Natural killer cell (primary cell): ENCODE measurements at regions not wholly inside any gene's neighbourhood (a gene's known extent, or its start where the extent isn't known, plus 50 kb on each side); places are given as distances from the start of the nearest gene placed in this dataset.

Source experiments
- ATAC-seq, 3 donors: fragments of 150-1000 bp in 2 of 3; fragments of 200-7000 bp in 1 of 3; cut with Tn5 transposase; 1 replicate in 1 of 3; 2 replicates in 2 of 3; pipeline ENCODE4 v1.10.0; 2021; ENCODE audit warnings: mild to moderate bottlenecking in 2 of 3, moderate library complexity in 2 of 3
- DNase-seq, 2 donors: peaks; one replicate each; pipeline versions ENCODE4 v3.0.0 to v3.0.0-alpha.2; 2013 to 2021; ENCODE audit warnings: mixed read lengths in 1 of 2
- H3K27ac ChIP-seq: one replicate; pipeline ENCODE4 v1.5.1; 2013; ENCODE audit warnings: mild to moderate bottlenecking, low read length
- H3K27me3 ChIP-seq: one replicate; pipeline ENCODE4 v1.6.1; 2013; ENCODE audit warnings: low read length; ENCODE audit not compliant: control insufficient read depth, insufficient read depth
- H3K36me3 ChIP-seq: one replicate; pipeline ENCODE4 v1.6.1; 2013; ENCODE audit warnings: low read length; ENCODE audit not compliant: control insufficient read depth, insufficient read depth
- H3K4me1 ChIP-seq: one replicate; pipeline ENCODE4 v1.6.1; 2013; ENCODE audit warnings: low read length; ENCODE audit not compliant: control insufficient read depth, insufficient read depth
- H3K4me3 ChIP-seq: one replicate; pipeline ENCODE4 v1.5.1; 2013; ENCODE audit warnings: low read length
- H3K9me3 ChIP-seq: one replicate; pipeline ENCODE4 v1.6.1; 2013; ENCODE audit warnings: low read length; ENCODE audit not compliant: control insufficient read depth, insufficient read depth
- H3K27ac Mint-ChIP-seq, 2 donors: one replicate each; pipeline ENCODE4 v1.8.0; 2022; ENCODE audit warnings: mild to moderate bottlenecking in 2 of 2, mixed read lengths in 2 of 2, moderate library complexity in 1 of 2
- H3K27me3 Mint-ChIP-seq, 2 donors: one replicate each; pipeline ENCODE4 v1.8.0; 2022; ENCODE audit warnings: low read depth in 2 of 2, mixed read lengths in 2 of 2
- H3K36me3 Mint-ChIP-seq: one replicate; pipeline ENCODE4 v1.8.0; 2022; ENCODE audit warnings: mixed read lengths
- H3K4me1 Mint-ChIP-seq, 2 donors: one replicate each; pipeline ENCODE4 v1.8.0; 2022; ENCODE audit warnings: mixed read lengths in 2 of 2
- H3K4me3 Mint-ChIP-seq: one replicate; pipeline ENCODE4 v1.8.0; 2022; ENCODE audit warnings: mild to moderate bottlenecking, moderate library complexity, mixed read lengths
- H3K9me3 Mint-ChIP-seq, 2 donors: one replicate each; pipeline ENCODE4 v1.8.0; 2022; ENCODE audit warnings: mixed read lengths in 2 of 2
- CTCF ChIP-seq: fragments of 200-600 bp; IDR thresholded peaks from one replicate; pipeline ENCODE4 v1.8.0; 2022; ENCODE audit warnings: antibody characterized with exemption
- WGBS: methylation state at CpG from one replicate; pipeline ENCODE4 v1.1.7; 2013; ENCODE audit warnings: missing lambda C conversion rate; ENCODE audit not compliant: insufficient coverage; 5-methylcytosine and 5-hydroxymethylcytosine counted together
- intact Hi-C: fragments of 100-400 bp; cut with micrococcal nuclease; formaldehyde crosslinking; loops from one replicate; pipeline ENCODE4 v1.14.2; 2022

- Histone ChIP-seq H3K36me3 (no peaks in the 10 kb centered on the region), H3K27ac (no peak overlapping the region), H3K4me3 (no peak overlapping the region), H3K4me1 (no peaks in the 10 kb centered on the region), H3K27me3 (no peaks in the 10 kb centered on the region), H3K9me3 (no peaks in the 10 kb centered on the region)
- Mint-ChIP-seq H3K27ac (no peak overlapping the region), H3K27me3 (no peaks in the 10 kb centered on the region), H3K4me1 (no peaks in the 10 kb centered on the region), H3K36me3 (no peaks in the 10 kb centered on the region), H3K4me3 (no peak overlapping the region), H3K9me3 (peaks cover 9 to 12% of the 10 kb centered on the region in 2 donors)
- no CpG with 5 or more reads among the region's 1 CpG for WGBS
- ATAC-seq (no peak), DNase-seq (no peak)
- intact Hi-C loops: no loop called here
- no peak for TF ChIP-seq CTCF
Measured at GRCh38 chr11:29734287-29734686, 282.5 kb downstream of the KCNA4 start.

GRCh38 chr11:29713831-29714320 lies 303.0 kb downstream of the KCNA4 start:
- intact Hi-C loops: no loop called here
- no peaks in the 10 kb centered on the region for H3K27me3 Mint-ChIP-seq
- DNase-seq: no peak

GRCh38 chr11:29712616-29713015 lies 304.2 kb downstream of the KCNA4 start:
- 85% methylated on average over 12 of the region's 12 CpGs for WGBS
- Histone ChIP-seq H3K36me3 (no peaks in the 10 kb centered on the region), H3K4me3 (no peak overlapping the region), H3K9me3 (peaks cover 4% of the 10 kb centered on the region), H3K27ac (no peak overlapping the region), H3K4me1 (no peaks in the 10 kb centered on the region), H3K27me3 (no peaks in the 10 kb centered on the region)
- no peak overlapping the region for H3K4me3 Mint-ChIP-seq
- ATAC-seq (no peak), DNase-seq (no peak)
- no peak for TF ChIP-seq CTCF
- no peaks in the 10 kb centered on the region for H3K27me3 Mint-ChIP-seq
- no peaks in the 10 kb centered on the region for H3K4me1 Mint-ChIP-seq
- intact Hi-C loops: no loop called here
- no peaks in the 10 kb centered on the region for H3K36me3 Mint-ChIP-seq
- peaks cover 5% of the 10 kb centered on the region in 2 donors for H3K9me3 Mint-ChIP-seq
- no peak overlapping the region for H3K27ac Mint-ChIP-seq

More at GRCh38 chr11:29713831-29714320, 303.0 kb downstream of the KCNA4 start:
- H3K27ac Mint-ChIP-seq: no peak overlapping the region
- Histone ChIP-seq H3K4me3 (no peak overlapping the region), H3K27me3 (no peaks in the 10 kb centered on the region), H3K9me3 (peaks cover 4% of the 10 kb centered on the region), H3K36me3 (no peaks in the 10 kb centered on the region), H3K4me1 (no peaks in the 10 kb centered on the region), H3K27ac (no peak overlapping the region)
- 91% methylated on average over 13 of the region's 14 CpGs for WGBS
- no peak overlapping the region for H3K4me3 Mint-ChIP-seq
- ATAC-seq: no peak
- no peaks in the 10 kb centered on the region for H3K36me3 Mint-ChIP-seq
- TF ChIP-seq CTCF: no peak
- H3K9me3 Mint-ChIP-seq: peaks cover 3 to 9% of the 10 kb centered on the region in 2 donors
- no peaks in the 10 kb centered on the region for H3K4me1 Mint-ChIP-seq

GRCh38 chr11:29707924-29708323 lies 308.9 kb downstream of the KCNA4 start:
- H3K4me3 Mint-ChIP-seq: no peak overlapping the region
- Histone ChIP-seq H3K27ac (no peak overlapping the region), H3K9me3 (no peaks in the 10 kb centered on the region), H3K27me3 (no peaks in the 10 kb centered on the region), H3K36me3 (no peaks in the 10 kb centered on the region), H3K4me3 (no peak overlapping the region), H3K4me1 (no peaks in the 10 kb centered on the region)
- 42% methylated on average over 2 of the region's 2 CpGs for WGBS
- no peaks in the 10 kb centered on the region for H3K4me1 Mint-ChIP-seq
- intact Hi-C loops: no loop called here
- ATAC-seq: no peak
- no peak for DNase-seq
- no peaks in the 10 kb centered on the region for H3K36me3 Mint-ChIP-seq
- TF ChIP-seq CTCF: no peak
- H3K9me3 Mint-ChIP-seq: peaks cover 13 to 15% of the 10 kb centered on the region in 2 donors
- no peaks in the 10 kb centered on the region for H3K27me3 Mint-ChIP-seq
- no peak overlapping the region for H3K27ac Mint-ChIP-seq
